Mesothelial cell of epicardium (in vitro differentiated cells): ENCODE measurements at regions not wholly inside any gene's neighbourhood (a gene's known extent, or its start where the extent isn't known, plus 50 kb on each side); places are given as distances from the start of the nearest gene placed in this dataset.

Experiments
- DNase-seq, 2 experiments: peaks; one replicate each; pipeline ENCODE4 v3.0.0; 2021; ENCODE audit warnings: low spot score in 2 of 2; ENCODE audit not compliant: unreplicated experiment in 2 of 2
- H3K27ac Mint-ChIP-seq: 2 replicates; pipeline ENCODE4 v1.8.0; 2021; ENCODE audit warnings: mixed read lengths
- H3K27me3 Mint-ChIP-seq: 2 replicates; pipeline ENCODE4 v1.8.0; 2021; ENCODE audit warnings: low read depth, mixed read lengths
- H3K36me3 Mint-ChIP-seq: 2 replicates; pipeline ENCODE4 v1.8.0; 2021; ENCODE audit warnings: mixed read lengths
- H3K4me1 Mint-ChIP-seq: 2 replicates; pipeline ENCODE4 v1.8.0; 2021; ENCODE audit warnings: mixed read lengths
- H3K4me3 Mint-ChIP-seq: 2 replicates; pipeline ENCODE4 v1.8.0; 2021; ENCODE audit warnings: mild to moderate bottlenecking, moderate library complexity, mixed read lengths
- H3K9me3 Mint-ChIP-seq: 2 replicates; pipeline ENCODE4 v1.8.0; 2021; ENCODE audit warnings: mixed read lengths
- CTCF ChIP-seq: fragments of 200-600 bp; sonication (generic); IDR thresholded peaks from one replicate; pipeline ENCODE4 v1.5.0; 2021; ENCODE audit warnings: antibody characterized with exemption; ENCODE audit not compliant: unreplicated experiment

- Mint-ChIP-seq H3K4me3 (peak overlapping the region; percentile 34), H3K36me3 (no peaks in the 10 kb centered on the region), H3K4me1 (peaks cover 12% of the 10 kb centered on the region), H3K27ac (peak overlapping the region; percentile 48), H3K9me3 (no peaks in the 10 kb centered on the region), H3K27me3 (no peaks in the 10 kb centered on the region)
- no peak for TF ChIP-seq CTCF
- no peak for DNase-seq
Measured at GRCh38 chr6:8707956-8708772, 272.8 kb upstream of the SLC35B3 start.

GRCh38 chr6:8707369-8707768 is 272.0 kb upstream of the SLC35B3 start:
- H3K4me3 Mint-ChIP-seq, result no peak overlapping the region
- H3K27ac Mint-ChIP-seq, result no peak overlapping the region
- H3K27me3 Mint-ChIP-seq, result no peaks in the 10 kb centered on the region
- peaks cover 12% of the 10 kb centered on the region for H3K4me1 Mint-ChIP-seq
- H3K36me3 Mint-ChIP-seq, result no peaks in the 10 kb centered on the region
- no peak for DNase-seq
- TF ChIP-seq CTCF, result no peak
- peaks cover 4% of the 10 kb centered on the region for H3K9me3 Mint-ChIP-seq

GRCh38 chr6:8705435-8706020 is 270.2 kb upstream of the SLC35B3 start:
- Mint-ChIP-seq H3K27ac (no peak overlapping the region), H3K4me1 (peaks cover 12% of the 10 kb centered on the region), H3K27me3 (no peaks in the 10 kb centered on the region), H3K9me3 (peaks cover 4% of the 10 kb centered on the region), H3K36me3 (no peaks in the 10 kb centered on the region), H3K4me3 (no peak overlapping the region)
- TF ChIP-seq CTCF, result no peak
- DNase-seq, result no peak

DNA sequence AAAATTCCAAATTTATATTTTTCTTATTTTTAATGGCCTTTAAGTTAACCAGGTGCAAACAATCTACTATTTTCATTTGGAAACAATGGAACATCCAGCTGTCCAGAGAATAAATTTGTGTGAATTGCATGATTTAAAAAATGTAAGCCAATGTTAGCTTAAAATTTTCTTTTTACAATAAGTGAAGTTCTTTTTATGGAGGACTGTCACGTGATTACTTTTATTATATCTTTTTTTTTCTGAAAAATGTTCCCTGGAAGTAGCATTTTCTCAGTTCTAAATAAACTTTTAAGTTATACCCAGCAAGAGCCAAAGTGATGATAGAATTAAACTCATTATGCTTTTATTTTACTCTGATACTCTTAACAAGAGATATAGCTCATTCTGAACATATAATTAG is 267.7 kb upstream of the SLC35B3 start:
- no peak for TF ChIP-seq CTCF
- no peak overlapping the region for H3K27ac Mint-ChIP-seq
- H3K9me3 Mint-ChIP-seq, result peaks cover 4% of the 10 kb centered on the region

GRCh38 chr6:8688821-8689220 is 253.5 kb upstream of the SLC35B3 start:
- Mint-ChIP-seq H3K27me3 (no peaks in the 10 kb centered on the region), H3K4me3 (no peak overlapping the region), H3K27ac (no peak overlapping the region), H3K36me3 (peaks cover 2% of the 10 kb centered on the region), H3K9me3 (peaks cover 28% of the 10 kb centered on the region), H3K4me1 (no peaks in the 10 kb centered on the region)
- DNase-seq, result no peak
- no peak for TF ChIP-seq CTCF

More for the DNA sequence above, 267.7 kb upstream of the SLC35B3 start:
- Mint-ChIP-seq H3K4me1 (peaks cover 7% of the 10 kb centered on the region), H3K27me3 (no peaks in the 10 kb centered on the region), H3K4me3 (no peak overlapping the region), H3K36me3 (no peaks in the 10 kb centered on the region)
- no peak for DNase-seq
